IMR-90 (cell line): ENCODE measurements at regions not wholly inside any gene's neighbourhood (a gene's known extent, or its start where the extent isn't known, plus 50 kb on each side); places are given as distances from the start of the nearest gene placed in this dataset.

Experiments used
- ATAC-seq: fragments of 200-7000 bp; cut with Tn5 transposase; 2 replicates; pipeline ENCODE4 v1.9.1; 2020; ENCODE audit warnings: low read depth, mild to moderate bottlenecking, moderate library complexity
- BruUV-seq: library from RNA; stranded (reverse); fragments of 400-500 nt; replicated peaks from 2 replicates; lab custom pipeline; 2021; lab: Mats Ljungman, UMichigan
- CTCF ChIA-PET: fragments of 300-600 bp; formaldehyde crosslinking; extraction: SDS; loops from one replicate; lab custom pipeline; 2021; ENCODE audit warnings: antibody characterized with exemption; lab: Yijun Ruan, JAX
- POLR2A ChIA-PET: fragments of 300-600 bp; sonication (Branson Sonifier 250); formaldehyde crosslinking; loops from one replicate; lab custom pipeline; 2022; ENCODE audit warnings: antibody characterized with exemption; ENCODE audit not compliant: unreplicated experiment; lab: Charles Lee
- DNase-seq: peaks from one replicate; pipeline ENCODE4 v3.0.0; 2013
- H2AFZ ChIP-seq: replicated peaks from 2 replicates; pipeline ENCODE3; 2013; ENCODE audit warnings: low read length, mild to moderate bottlenecking; ENCODE audit not compliant: poor library complexity
- H2AK5ac ChIP-seq: 2 replicates; pipeline ENCODE4 v1.6.1; 2013; ENCODE audit warnings: low read depth, low read length, inconsistent platforms
- H2AK9ac ChIP-seq: replicated peaks from 2 replicates; pipeline ENCODE3; 2013; ENCODE audit warnings: mild to moderate bottlenecking, low read depth, low read length, moderate library complexity; ENCODE audit not compliant: poor library complexity
- H2BK120ac ChIP-seq: 2 replicates; pipeline ENCODE4 v1.6.1; 2013; ENCODE audit warnings: low read depth, low read length, inconsistent platforms
- H2BK15ac ChIP-seq: 3 replicates; pipeline ENCODE4 v1.6.1; 2013; ENCODE audit warnings: low read depth, low read length, inconsistent platforms
- H2BK20ac ChIP-seq: 2 replicates; pipeline ENCODE4 v1.6.1; 2013; ENCODE audit warnings: low read depth, mild to moderate bottlenecking, inconsistent platforms, low read length, moderate library complexity
- H2BK5ac ChIP-seq: 2 replicates; pipeline ENCODE4 v1.6.1; 2013; ENCODE audit warnings: mild to moderate bottlenecking, low read depth, low read length, inconsistent platforms; ENCODE audit not compliant: poor library complexity, severe bottlenecking
- H3K14ac ChIP-seq: replicated peaks from 2 replicates; pipeline ENCODE4 v1.6.1; 2013; ENCODE audit warnings: low read depth, low read length, inconsistent platforms
- H3K18ac ChIP-seq: 2 replicates; pipeline ENCODE4 v1.6.1; 2013; ENCODE audit warnings: low read depth, low read length, control low read depth
- H3K23ac ChIP-seq: 2 replicates; pipeline ENCODE4 v1.6.1; 2013; ENCODE audit warnings: low read depth, low read length, inconsistent platforms
- H3K27ac ChIP-seq: 2 replicates; pipeline ENCODE4 v1.5.1; 2013; ENCODE audit warnings: mild to moderate bottlenecking, control low read depth, low read length; ENCODE audit not compliant: insufficient read depth
- H3K27me3 ChIP-seq: 2 replicates; pipeline ENCODE4 v1.6.1; 2013; ENCODE audit warnings: low read length; ENCODE audit not compliant: control insufficient read depth, insufficient read depth
- H3K36me3 ChIP-seq: 2 replicates; pipeline ENCODE4 v1.6.1; 2013; ENCODE audit warnings: low read length, mixed read lengths; ENCODE audit not compliant: control insufficient read depth, insufficient read depth
- H3K4ac ChIP-seq: 2 replicates; pipeline ENCODE4 v1.6.1; 2013; ENCODE audit warnings: low read depth, low read length, inconsistent platforms
- H3K4me1 ChIP-seq: 2 replicates; pipeline ENCODE4 v1.6.1; 2013; ENCODE audit warnings: low read length, mixed read lengths; ENCODE audit not compliant: control insufficient read depth, insufficient read depth
- H3K4me2 ChIP-seq: 2 replicates; pipeline ENCODE4 v1.6.1; 2013; ENCODE audit warnings: low read depth, mild to moderate bottlenecking, control low read depth, low read length, moderate library complexity
- H3K4me3 ChIP-seq: 2 replicates; pipeline ENCODE4 v1.5.1; 2013; ENCODE audit warnings: low read depth, mild to moderate bottlenecking, control low read depth, low read length, moderate library complexity; ENCODE audit not compliant: insufficient read depth
- H3K56ac ChIP-seq: 2 replicates; pipeline ENCODE4 v1.6.1; 2013; ENCODE audit warnings: low read length, inconsistent platforms; ENCODE audit not compliant: insufficient read depth; ENCODE audit errors: extremely low read depth
- H3K79me1 ChIP-seq, 2 experiments: 2 replicates each; pipeline ENCODE4 v1.6.1; 2013; ENCODE audit warnings: low read length in 2 of 2, inconsistent platforms in 1 of 2, low read depth in 1 of 2
- H3K9ac ChIP-seq: 2 replicates; pipeline ENCODE4 v1.6.1; 2013; ENCODE audit warnings: low read depth, low read length, control low read depth
- H3K9me1 ChIP-seq: 2 replicates; pipeline ENCODE4 v1.6.1; 2013; ENCODE audit warnings: low read length, inconsistent platforms; ENCODE audit not compliant: insufficient read depth
- H3K9me3 ChIP-seq: 2 replicates; pipeline ENCODE4 v1.6.1; 2013; ENCODE audit warnings: low read length; ENCODE audit not compliant: control insufficient read depth, insufficient read depth
- H4K20me1 ChIP-seq: 2 replicates; pipeline ENCODE4 v1.6.1; 2013; ENCODE audit warnings: low read length, inconsistent platforms; ENCODE audit not compliant: insufficient read depth
- H4K5ac ChIP-seq: 2 replicates; pipeline ENCODE4 v1.6.1; 2013; ENCODE audit warnings: mild to moderate bottlenecking, low read depth, low read length, control low read depth
- H4K8ac ChIP-seq, 2 experiments: 2 replicates each; pipeline ENCODE4 v1.6.1; 2013; ENCODE audit warnings: low read depth in 2 of 2, low read length in 2 of 2, control low read depth in 1 of 2, inconsistent platforms in 1 of 2
- H4K91ac ChIP-seq: 2 replicates; pipeline ENCODE4 v1.6.1; 2013; ENCODE audit warnings: low read depth, low read length, inconsistent platforms; ENCODE audit not compliant: insufficient read depth
- CEBPB ChIP-seq: IDR thresholded peaks from 2 replicates; pipeline ENCODE4 v1.6.1; 2012; ENCODE audit warnings: low read depth, low read length, improper control_type of control experiment
- CHD1 ChIP-seq: IDR thresholded peaks from 2 replicates; pipeline ENCODE4 v1.6.1; 2012; ENCODE audit warnings: low read depth, low read length, improper control_type of control experiment
- ELK1 ChIP-seq: fragments of 150-350 bp; IDR thresholded peaks from 2 replicates; pipeline ENCODE4 v1.6.1; 2016; ENCODE audit warnings: low read depth, mild to moderate bottlenecking, low read length, moderate library complexity, borderline replicate concordance
- FOS ChIP-seq: fragments of 150-350 bp; IDR thresholded peaks from 2 replicates; pipeline ENCODE4 v1.6.1; 2016; ENCODE audit warnings: low read depth, low read length
- MAZ ChIP-seq: IDR thresholded peaks from 2 replicates; pipeline ENCODE4 v1.6.1; 2012; ENCODE audit warnings: low read depth, mild to moderate bottlenecking, low read length, improper control_type of control experiment, moderate library complexity, borderline replicate concordance
- NFE2L2 ChIP-seq: fragments of 150-350 bp; IDR thresholded peaks from 2 replicates; pipeline ENCODE4 v1.6.1; 2016; ENCODE audit warnings: low read depth, mild to moderate bottlenecking, low read length
- POLR2A ChIP-seq: IDR thresholded peaks from 2 replicates; pipeline ENCODE4 v1.6.1; 2012; ENCODE audit warnings: mild to moderate bottlenecking, low read depth, low read length
- RCOR1 ChIP-seq: IDR thresholded peaks from 2 replicates; pipeline ENCODE4 v1.6.1; 2012; ENCODE audit warnings: mild to moderate bottlenecking, low read length, improper control_type of control experiment; ENCODE audit not compliant: insufficient replicate concordance
- SMC3 ChIP-seq: fragments of 150-350 bp; IDR thresholded peaks from 2 replicates; pipeline ENCODE4 v1.6.1; 2016; ENCODE audit warnings: low read depth, mild to moderate bottlenecking, antibody characterized with exemption, low read length, moderate library complexity
- USF2 ChIP-seq: fragments of 150-350 bp; IDR thresholded peaks from 2 replicates; pipeline ENCODE4 v1.6.1; 2017; ENCODE audit warnings: mild to moderate bottlenecking, antibody characterized with exemption, low read length, low read depth
- WGBS, 2 experiments: methylation state at CpG; one replicate each; pipeline versions ENCODE4 v1.1.5 to v1.1.7; 2013; ENCODE audit warnings: missing lambda C conversion rate in 2 of 2; ENCODE audit not compliant: insufficient read length in 1 of 2; ENCODE audit errors: extremely low coverage in 2 of 2; 5-methylcytosine and 5-hydroxymethylcytosine counted together
- dilution Hi-C: fragments of 300-500 bp; cut with HindIII; formaldehyde crosslinking; loops from one replicate; pipeline ENCODE4 v1.14.3; 2018; ENCODE audit warnings: low sequenced_read_pairs; ENCODE audit not compliant: unreplicated experiment
- in situ Hi-C: fragments of 300-500 bp; cut with MboI; formaldehyde crosslinking; loops from 3 replicates; pipeline ENCODE4 v1.14.3; 2019; ENCODE audit warnings: low sequenced_read_pairs, inconsistent platforms, mixed read lengths
- intact Hi-C: fragments of 100-400 bp; cut with micrococcal nuclease; formaldehyde crosslinking; loops from 2 replicates; pipeline ENCODE4 v1.10.0; 2022
- TF ChIP-seq, protein P1 (sequence below): conservative IDR thresholded peaks from 2 replicates; pipeline ENCODE4 v1.5.1; 2012; ENCODE audit warnings: mild to moderate bottlenecking, low read depth, low read length, improper control_type of control experiment

GRCh38 chr2:122083256-122084048, 328.0 kb downstream of the TSN start:
- in situ Hi-C loops, result no loop called here
- Histone ChIP-seq H3K79me1 (no peaks in the 10 kb centered on the region), H3K9me1 (no peaks in the 10 kb centered on the region), H4K8ac (no peak overlapping the region), H4K91ac (no peak overlapping the region), H2AK9ac (no peak overlapping the region), H3K56ac (no peak overlapping the region), H3K4me2 (no peak overlapping the region), H3K4ac (no peak overlapping the region), H3K36me3 (no peaks in the 10 kb centered on the region), H3K9ac (no peak overlapping the region), H3K27ac (no peak overlapping the region), H2BK120ac (no peak overlapping the region), H2AFZ (no peak overlapping the region), H2AK5ac (no peak overlapping the region), H4K20me1 (no peaks in the 10 kb centered on the region), H4K5ac (no peak overlapping the region), H2BK20ac (no peak overlapping the region), H3K9me3 (no peaks in the 10 kb centered on the region), H3K4me3 (no peak overlapping the region), H2BK15ac (no peak overlapping the region), H3K14ac (no peak overlapping the region), H3K23ac (no peak overlapping the region), H3K18ac (no peak overlapping the region), H3K27me3 (no peaks in the 10 kb centered on the region), H3K4me1 (no peaks in the 10 kb centered on the region), H2BK5ac (no peak overlapping the region)
- ChIA-PET POLR2A (no interaction called here), CTCF (no interaction called here)
- intact Hi-C loops, result no loop called here
- ATAC-seq (no peak), DNase-seq (no peak)
- TF ChIP-seq MAZ (no peak), USF2 (no peak), CHD1 (no peak), FOS (no peak), CEBPB (no peak), RCOR1 (no peak), NFE2L2 (no peak), ELK1 (no peak), SMC3 (no peak), POLR2A (no peak)
- TF ChIP-seq, protein P1, sequence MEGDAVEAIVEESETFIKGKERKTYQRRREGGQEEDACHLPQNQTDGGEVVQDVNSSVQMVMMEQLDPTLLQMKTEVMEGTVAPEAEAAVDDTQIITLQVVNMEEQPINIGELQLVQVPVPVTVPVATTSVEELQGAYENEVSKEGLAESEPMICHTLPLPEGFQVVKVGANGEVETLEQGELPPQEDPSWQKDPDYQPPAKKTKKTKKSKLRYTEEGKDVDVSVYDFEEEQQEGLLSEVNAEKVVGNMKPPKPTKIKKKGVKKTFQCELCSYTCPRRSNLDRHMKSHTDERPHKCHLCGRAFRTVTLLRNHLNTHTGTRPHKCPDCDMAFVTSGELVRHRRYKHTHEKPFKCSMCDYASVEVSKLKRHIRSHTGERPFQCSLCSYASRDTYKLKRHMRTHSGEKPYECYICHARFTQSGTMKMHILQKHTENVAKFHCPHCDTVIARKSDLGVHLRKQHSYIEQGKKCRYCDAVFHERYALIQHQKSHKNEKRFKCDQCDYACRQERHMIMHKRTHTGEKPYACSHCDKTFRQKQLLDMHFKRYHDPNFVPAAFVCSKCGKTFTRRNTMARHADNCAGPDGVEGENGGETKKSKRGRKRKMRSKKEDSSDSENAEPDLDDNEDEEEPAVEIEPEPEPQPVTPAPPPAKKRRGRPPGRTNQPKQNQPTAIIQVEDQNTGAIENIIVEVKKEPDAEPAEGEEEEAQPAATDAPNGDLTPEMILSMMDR, result no peak
- dilution Hi-C loops, result no loop called here
- BruUV-seq, result no TSS peak
- no CpG with 5 or more reads among the region's 4 CpGs for WGBS, 2 experiments
